GM13976 (cell line): ENCODE measurements at regions not wholly inside any gene's neighbourhood (a gene's known extent, or its start where the extent isn't known, plus 50 kb on each side); places are given as distances from the start of the nearest gene placed in this dataset.

Source experiments
- DNase-seq: peaks from one replicate; pipeline ENCODE4 v3.0.0; 2012; ENCODE audit warnings: low spot score
- in situ Hi-C: fragments of 300-500 bp; cut with MboI; formaldehyde crosslinking; loops from one replicate; pipeline ENCODE4 v1.12.0; 2022; ENCODE audit warnings: low sequenced_read_pairs, mixed read lengths, inconsistent platforms; ENCODE audit not compliant: unreplicated experiment
- TF ChIP-seq, protein P1 (sequence below): IDR thresholded peaks from 2 replicates; pipeline ENCODE4 v1.5.1; 2012; ENCODE audit warnings: borderline replicate concordance, mild to moderate bottlenecking; ENCODE audit not compliant: insufficient read depth; ENCODE audit errors: extremely low read depth, missing control alignments, control extremely low read depth

DNA sequence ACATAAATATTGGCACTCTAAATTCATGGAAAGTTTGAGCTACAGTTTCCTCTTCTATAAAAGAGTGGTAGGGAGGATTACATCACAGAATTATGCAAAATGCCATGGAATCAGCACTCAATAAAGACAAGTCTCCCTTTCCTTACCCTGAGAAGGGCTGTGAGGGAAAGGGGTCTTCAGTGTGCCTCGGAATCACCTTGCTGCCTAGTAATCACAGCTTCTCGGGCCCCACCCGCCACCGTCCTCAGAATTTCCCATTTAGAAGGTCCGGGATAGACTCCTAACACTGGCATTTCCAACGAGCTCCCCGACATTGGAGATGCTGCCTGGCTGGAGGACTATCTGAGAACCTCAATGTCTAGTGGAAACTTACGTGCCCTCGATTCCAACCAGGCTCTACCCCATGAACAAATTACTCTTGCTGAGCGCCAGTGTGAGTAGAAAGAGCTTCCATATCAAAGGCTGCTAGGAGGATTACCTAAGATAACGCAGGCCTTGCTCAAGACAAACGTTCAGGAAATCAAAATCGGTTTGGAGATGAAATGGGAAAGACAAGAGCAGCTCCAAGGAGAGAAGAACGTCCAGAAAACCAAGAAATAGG lies 92.1 kb upstream of the CHD2 start:
- TF ChIP-seq, protein P1, sequence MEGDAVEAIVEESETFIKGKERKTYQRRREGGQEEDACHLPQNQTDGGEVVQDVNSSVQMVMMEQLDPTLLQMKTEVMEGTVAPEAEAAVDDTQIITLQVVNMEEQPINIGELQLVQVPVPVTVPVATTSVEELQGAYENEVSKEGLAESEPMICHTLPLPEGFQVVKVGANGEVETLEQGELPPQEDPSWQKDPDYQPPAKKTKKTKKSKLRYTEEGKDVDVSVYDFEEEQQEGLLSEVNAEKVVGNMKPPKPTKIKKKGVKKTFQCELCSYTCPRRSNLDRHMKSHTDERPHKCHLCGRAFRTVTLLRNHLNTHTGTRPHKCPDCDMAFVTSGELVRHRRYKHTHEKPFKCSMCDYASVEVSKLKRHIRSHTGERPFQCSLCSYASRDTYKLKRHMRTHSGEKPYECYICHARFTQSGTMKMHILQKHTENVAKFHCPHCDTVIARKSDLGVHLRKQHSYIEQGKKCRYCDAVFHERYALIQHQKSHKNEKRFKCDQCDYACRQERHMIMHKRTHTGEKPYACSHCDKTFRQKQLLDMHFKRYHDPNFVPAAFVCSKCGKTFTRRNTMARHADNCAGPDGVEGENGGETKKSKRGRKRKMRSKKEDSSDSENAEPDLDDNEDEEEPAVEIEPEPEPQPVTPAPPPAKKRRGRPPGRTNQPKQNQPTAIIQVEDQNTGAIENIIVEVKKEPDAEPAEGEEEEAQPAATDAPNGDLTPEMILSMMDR: no peak
- no peak for DNase-seq
- in situ Hi-C loops: no loop called here

DNA sequence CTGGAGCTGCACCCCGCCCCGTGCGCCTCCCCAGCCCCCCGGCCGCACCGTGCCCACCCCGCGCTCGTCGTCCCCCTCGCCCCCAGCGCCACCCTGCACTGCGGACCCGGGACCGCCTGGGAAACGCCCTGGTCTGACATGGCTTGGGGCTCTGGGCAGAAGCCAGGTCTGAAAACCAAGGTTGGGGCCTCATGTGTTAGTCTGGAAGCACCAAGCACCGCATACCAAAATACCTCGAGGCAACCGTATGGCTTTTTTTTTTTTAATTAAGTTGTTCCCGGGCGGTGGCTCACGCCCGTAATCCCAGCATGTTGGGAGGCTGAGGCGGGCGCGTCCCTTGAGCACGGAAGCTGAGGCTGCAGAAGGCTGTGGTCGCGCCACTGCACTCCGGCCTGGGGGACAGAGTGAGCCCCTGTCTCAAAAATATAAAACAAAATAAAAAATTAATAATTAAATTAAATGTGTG lies 91.5 kb upstream of the CHD2 start:
- TF ChIP-seq, protein P1: no peak
- no peak for DNase-seq
- in situ Hi-C loops: no loop called here

DNA sequence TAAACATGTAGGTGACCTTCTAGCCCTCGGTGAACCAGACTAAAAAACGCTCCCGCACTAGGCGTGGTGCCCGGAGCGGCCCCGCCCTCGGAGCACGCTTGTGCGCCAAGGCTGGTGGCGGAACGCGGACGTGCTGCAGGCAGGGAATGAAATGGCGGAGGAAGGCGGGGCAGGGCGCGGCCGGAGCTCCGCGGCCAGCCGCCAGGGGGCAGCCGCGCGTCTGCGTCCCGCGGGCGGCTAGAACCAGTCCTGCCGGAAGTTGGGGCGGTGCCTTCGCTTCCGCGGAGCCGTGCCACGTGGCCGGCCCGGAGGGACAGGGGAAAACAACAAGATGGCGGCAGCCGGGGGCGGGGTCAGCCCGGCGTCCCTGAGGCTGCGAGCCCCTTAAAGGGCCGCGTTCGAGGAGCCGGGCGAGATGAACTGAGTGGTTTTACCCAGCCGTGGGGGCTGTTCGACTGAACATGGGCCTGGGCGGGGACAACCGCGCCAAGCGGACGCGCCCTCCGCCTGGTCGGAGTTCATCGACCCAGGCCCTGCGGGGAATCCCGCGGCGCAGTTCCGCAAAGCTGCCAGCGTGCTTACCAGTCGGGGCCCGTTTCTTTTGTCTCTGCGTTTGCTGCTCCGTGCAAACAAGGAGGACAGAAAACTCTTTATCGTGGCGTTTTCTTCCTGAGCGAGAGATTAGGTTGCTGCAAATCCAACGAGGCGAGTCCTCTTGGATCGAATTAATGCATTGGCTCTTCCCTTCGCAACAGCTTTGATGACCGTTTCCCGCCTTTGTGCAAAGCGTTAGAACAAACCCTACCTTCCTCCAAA lies 90.9 kb upstream of the CHD2 start:
- TF ChIP-seq, protein P1: peak; percentile 96
- in situ Hi-C loops: no loop called here
- peak; percentile 96 for DNase-seq

- in situ Hi-C loops: no loop called here
These were observed 90.2 kb upstream of the CHD2 start for GRCh38 chr15:92809880-92810361.

GRCh38 chr15:92810418-92811138 lies 89.5 kb upstream of the CHD2 start:
- no peak for DNase-seq
- TF ChIP-seq, protein P1: no peak
- in situ Hi-C loops: no loop called here

More at GRCh38 chr15:92809880-92810361, 90.2 kb upstream of the CHD2 start:
- no peak for DNase-seq
- TF ChIP-seq, protein P1: no peak

GRCh38 chr15:92811148-92811913 lies 88.8 kb upstream of the CHD2 start:
- DNase-seq: no peak
- in situ Hi-C loops: no loop called here
- TF ChIP-seq, protein P1: no peak
